Chondrocyte (in vitro differentiated cells): ENCODE measurements at regions not wholly inside any gene's neighbourhood (a gene's known extent, or its start where the extent isn't known, plus 50 kb on each side); places are given as distances from the start of the nearest gene placed in this dataset.

Experiments
- DNase-seq: peaks from one replicate; pipeline ENCODE4 v3.0.0; 2021; ENCODE audit warnings: mixed read lengths, low spot score
- H3K27ac Mint-ChIP-seq: one replicate; pipeline ENCODE4 v1.8.0; 2021; ENCODE audit warnings: mild to moderate bottlenecking, moderate library complexity, mixed read lengths; ENCODE audit not compliant: unreplicated experiment
- H3K27me3 Mint-ChIP-seq: 2 replicates; pipeline ENCODE4 v1.8.0; 2021; ENCODE audit warnings: low read depth, mixed read lengths
- H3K36me3 Mint-ChIP-seq: 2 replicates; pipeline ENCODE4 v1.8.0; 2021; ENCODE audit warnings: low read depth, mixed read lengths
- H3K4me1 Mint-ChIP-seq: 2 replicates; pipeline ENCODE4 v1.8.0; 2021; ENCODE audit warnings: low read depth, mild to moderate bottlenecking, mixed read lengths
- H3K4me3 Mint-ChIP-seq: one replicate; pipeline ENCODE4 v1.8.0; 2021; ENCODE audit warnings: mild to moderate bottlenecking, moderate library complexity, mixed read lengths; ENCODE audit not compliant: unreplicated experiment
- H3K9me3 Mint-ChIP-seq: 2 replicates; pipeline ENCODE4 v1.8.0; 2021; ENCODE audit warnings: low read depth, mixed read lengths
- TF ChIP-seq, protein P1 (sequence below): fragments of 200-600 bp; sonication (generic); IDR thresholded peaks from 2 replicates; pipeline ENCODE4 v1.5.0; 2021; ENCODE audit warnings: antibody characterized with exemption, mild to moderate bottlenecking, moderate library complexity

DNA sequence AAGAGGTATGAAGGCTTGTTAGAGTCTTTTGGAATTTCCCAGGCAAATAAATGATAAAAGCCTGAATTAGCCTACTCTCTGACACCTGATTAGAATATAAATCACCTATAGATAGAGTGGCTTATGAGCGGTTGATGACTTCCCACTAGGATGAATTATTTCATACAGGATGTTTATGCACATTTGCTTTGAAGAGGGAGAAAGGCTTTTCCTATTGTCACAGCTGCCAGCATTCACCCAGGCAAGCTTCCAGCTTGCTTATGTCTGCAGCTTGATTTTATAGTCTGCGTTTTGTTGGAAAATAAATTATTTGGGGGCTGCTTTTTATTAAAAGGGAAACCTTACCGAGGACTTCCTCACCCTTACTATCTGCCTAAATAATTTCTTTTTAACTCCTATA is 51.3 kb upstream of the EIF2S2 start:
- TF ChIP-seq, protein P1, sequence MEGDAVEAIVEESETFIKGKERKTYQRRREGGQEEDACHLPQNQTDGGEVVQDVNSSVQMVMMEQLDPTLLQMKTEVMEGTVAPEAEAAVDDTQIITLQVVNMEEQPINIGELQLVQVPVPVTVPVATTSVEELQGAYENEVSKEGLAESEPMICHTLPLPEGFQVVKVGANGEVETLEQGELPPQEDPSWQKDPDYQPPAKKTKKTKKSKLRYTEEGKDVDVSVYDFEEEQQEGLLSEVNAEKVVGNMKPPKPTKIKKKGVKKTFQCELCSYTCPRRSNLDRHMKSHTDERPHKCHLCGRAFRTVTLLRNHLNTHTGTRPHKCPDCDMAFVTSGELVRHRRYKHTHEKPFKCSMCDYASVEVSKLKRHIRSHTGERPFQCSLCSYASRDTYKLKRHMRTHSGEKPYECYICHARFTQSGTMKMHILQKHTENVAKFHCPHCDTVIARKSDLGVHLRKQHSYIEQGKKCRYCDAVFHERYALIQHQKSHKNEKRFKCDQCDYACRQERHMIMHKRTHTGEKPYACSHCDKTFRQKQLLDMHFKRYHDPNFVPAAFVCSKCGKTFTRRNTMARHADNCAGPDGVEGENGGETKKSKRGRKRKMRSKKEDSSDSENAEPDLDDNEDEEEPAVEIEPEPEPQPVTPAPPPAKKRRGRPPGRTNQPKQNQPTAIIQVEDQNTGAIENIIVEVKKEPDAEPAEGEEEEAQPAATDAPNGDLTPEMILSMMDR, result no peak
- H3K27me3 Mint-ChIP-seq, result no peaks in the 10 kb centered on the region
- H3K27ac Mint-ChIP-seq, result no peak overlapping the region
- DNase-seq, result no peak
- no peak overlapping the region for H3K4me3 Mint-ChIP-seq
- no peaks in the 10 kb centered on the region for H3K36me3 Mint-ChIP-seq
- H3K4me1 Mint-ChIP-seq, result peaks cover 9% of the 10 kb centered on the region
- H3K9me3 Mint-ChIP-seq, result no peaks in the 10 kb centered on the region

DNA sequence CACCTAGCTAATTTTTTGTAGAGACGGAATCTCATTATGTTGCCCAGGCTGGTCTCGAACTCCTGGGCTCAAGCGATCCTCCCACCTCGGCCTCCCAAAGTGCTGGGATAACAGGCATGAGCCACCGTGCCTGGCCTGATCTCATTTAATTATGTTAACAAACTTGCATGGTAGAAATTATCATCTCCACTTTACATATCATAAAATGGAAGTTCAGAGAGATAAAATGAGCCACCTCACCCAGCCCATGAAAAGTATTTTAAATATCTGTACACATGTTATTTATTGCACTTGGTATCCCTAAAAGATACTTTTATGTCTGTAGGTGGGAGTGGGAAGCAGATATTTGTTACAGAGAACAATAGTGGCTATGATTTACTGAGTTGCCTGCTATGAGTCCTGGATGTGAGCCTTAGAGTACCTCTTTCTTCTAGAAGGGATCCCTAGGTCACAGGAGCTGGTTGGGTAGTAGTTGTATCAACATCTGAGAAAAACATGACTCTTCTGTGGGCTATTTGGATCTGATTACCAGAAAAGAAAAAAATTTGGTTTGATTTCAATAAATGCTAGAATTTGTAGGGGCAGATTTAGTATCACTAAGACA is 52.4 kb upstream of the EIF2S2 start:
- Mint-ChIP-seq H3K36me3 (no peaks in the 10 kb centered on the region), H3K27ac (no peak overlapping the region), H3K9me3 (no peaks in the 10 kb centered on the region), H3K4me1 (peaks cover 9% of the 10 kb centered on the region), H3K4me3 (no peak overlapping the region), H3K27me3 (no peaks in the 10 kb centered on the region)
- no peak for DNase-seq
- TF ChIP-seq, protein P1, result no peak

DNA sequence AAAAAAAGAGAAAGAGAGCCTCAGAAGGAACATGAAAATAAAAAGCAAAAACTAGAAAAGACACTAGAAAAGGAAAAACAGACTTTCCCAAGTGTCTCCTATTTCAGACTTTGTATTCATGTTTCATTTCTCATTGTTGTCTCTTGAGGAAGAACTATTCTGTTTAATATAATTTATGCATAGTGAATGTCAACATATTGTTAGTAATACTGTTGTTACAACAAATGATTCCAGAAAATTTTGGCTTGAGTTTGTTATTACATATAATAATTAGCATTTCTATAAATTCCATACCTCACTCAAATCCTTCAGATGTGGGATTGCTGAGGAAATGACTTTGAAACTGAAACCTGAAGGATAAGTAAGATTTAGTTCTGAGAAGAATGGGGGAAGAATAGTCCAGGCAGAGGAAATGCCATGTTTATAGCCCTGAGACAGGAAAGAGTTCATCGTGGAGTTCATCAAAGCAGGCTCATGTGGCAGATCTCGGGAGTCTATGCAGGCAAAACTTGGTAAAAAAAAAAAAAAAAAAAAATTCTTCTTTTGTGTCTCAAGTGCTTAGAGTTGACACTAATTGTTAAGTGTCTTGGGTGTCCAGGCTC is 53.1 kb upstream of the EIF2S2 start:
- no peaks in the 10 kb centered on the region for H3K36me3 Mint-ChIP-seq
- peaks cover 9% of the 10 kb centered on the region for H3K4me1 Mint-ChIP-seq

DNA sequence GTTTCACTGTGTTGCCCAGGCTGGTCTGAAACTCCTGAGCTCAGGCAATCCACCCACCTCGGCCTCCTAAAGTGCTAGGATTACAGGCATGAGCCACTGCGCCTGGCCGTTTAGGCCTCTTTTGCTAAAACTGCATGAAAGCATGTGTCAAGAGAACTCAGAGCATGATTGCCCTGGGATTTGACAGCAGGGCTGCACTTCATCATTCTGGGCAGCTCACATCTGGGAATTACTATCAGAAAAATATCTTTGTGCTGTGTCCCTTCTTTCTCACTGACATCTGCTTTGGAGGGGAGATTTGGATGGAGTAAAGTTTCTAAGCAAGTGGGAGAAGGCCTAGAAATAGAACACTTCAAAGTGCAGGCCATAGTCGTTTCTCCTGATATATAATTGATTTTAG is 59.6 kb upstream of the EIF2S2 start:
- H3K9me3 Mint-ChIP-seq, result no peaks in the 10 kb centered on the region
- no peaks in the 10 kb centered on the region for H3K4me1 Mint-ChIP-seq
- DNase-seq, result no peak
- no peaks in the 10 kb centered on the region for H3K27me3 Mint-ChIP-seq
- no peaks in the 10 kb centered on the region for H3K36me3 Mint-ChIP-seq
- no peak overlapping the region for H3K27ac Mint-ChIP-seq
- TF ChIP-seq, protein P1, result no peak
- H3K4me3 Mint-ChIP-seq, result no peak overlapping the region

More for the DNA sequence above, 53.1 kb upstream of the EIF2S2 start:
- Mint-ChIP-seq H3K4me3 (no peak overlapping the region), H3K27ac (peak overlapping the region; percentile 14), H3K27me3 (no peaks in the 10 kb centered on the region), H3K9me3 (no peaks in the 10 kb centered on the region)
- DNase-seq, result no peak
- TF ChIP-seq, protein P1, result no peak

DNA sequence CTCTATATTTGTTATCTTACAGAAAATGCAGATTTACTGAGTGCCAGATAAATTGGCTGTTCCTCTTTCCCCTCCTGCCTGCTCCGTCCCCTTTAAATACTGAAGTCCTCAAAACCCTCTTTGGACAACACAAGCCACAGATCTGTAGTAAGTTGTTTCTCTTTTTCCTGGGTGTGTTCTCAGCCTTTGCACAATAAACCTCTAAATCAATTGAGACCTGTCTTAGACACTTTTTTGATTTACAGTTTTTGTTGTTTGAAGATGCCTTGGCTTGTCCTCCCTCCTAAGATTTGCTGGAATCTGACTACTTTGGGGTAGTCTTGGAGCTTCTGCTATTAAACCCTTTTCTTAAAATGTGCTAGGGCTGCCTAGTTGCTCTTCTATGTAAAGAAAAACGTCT is 60.9 kb upstream of the EIF2S2 start:
- H3K9me3 Mint-ChIP-seq, result no peaks in the 10 kb centered on the region
- H3K4me1 Mint-ChIP-seq, result no peaks in the 10 kb centered on the region
- DNase-seq, result no peak

More for the DNA sequence above, 60.9 kb upstream of the EIF2S2 start:
- H3K27me3 Mint-ChIP-seq, result no peaks in the 10 kb centered on the region
- H3K4me3 Mint-ChIP-seq, result no peak overlapping the region
- TF ChIP-seq, protein P1, result no peak
- H3K27ac Mint-ChIP-seq, result no peak overlapping the region
- no peaks in the 10 kb centered on the region for H3K36me3 Mint-ChIP-seq
